ENCODE measurements at regions not wholly inside any gene's neighbourhood (a gene's known extent, or its start where the extent isn't known, plus 50 kb on each side); places are given as distances from the start of the nearest gene placed in this dataset.

DNA sequence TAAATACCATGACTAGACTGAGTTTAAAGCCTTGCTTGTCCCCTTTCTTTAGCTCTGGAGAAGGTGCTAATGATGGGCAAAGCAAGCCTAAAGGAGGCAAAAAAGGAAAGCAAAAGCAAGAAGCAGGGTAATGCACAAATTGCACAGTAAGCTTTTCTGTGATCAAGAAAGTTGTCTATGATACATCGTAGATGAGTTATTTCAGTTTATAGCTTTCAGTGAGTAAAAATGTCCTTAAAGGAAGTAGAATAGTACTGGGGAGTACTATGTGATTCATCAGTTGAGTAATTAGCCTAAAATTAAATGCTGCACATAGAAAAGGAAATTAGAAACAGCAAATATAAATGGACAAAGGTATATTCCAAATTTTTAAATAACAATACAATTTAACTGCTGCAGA, 50.2 kb upstream of the PDE5A start (continued):
- TF ChIP-seq, protein P1, sequence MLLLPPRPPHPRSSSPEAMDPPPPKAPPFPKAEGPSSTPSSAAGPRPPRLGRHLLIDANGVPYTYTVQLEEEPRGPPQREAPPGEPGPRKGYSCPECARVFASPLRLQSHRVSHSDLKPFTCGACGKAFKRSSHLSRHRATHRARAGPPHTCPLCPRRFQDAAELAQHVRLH (tag by site-specific recombination; IDR thresholded peaks at IDR 0.05): no peak
- no peak for TF ChIP-seq ZNF121 (tag by site-specific recombination; IDR thresholded peaks at IDR 0.05)

Measured in HEK293 (cell line).